Tibial nerve (tissue), 3 donors: ENCODE measurements at regions not wholly inside any gene's neighbourhood (a gene's known extent, or its start where the extent isn't known, plus 50 kb on each side); places are given as distances from the start of the nearest gene placed in this dataset.

ENCODE experiments used
- CTCF ChIP-seq, 5 experiments: fragments of 200-600 bp in 3 of 5; fragments of 450-650 bp in 2 of 5; sonication (generic) in 3 of 5; IDR thresholded peaks; one replicate each; pipeline ENCODE4 v1.5.1; 2016 to 2019; ENCODE audit warnings: antibody characterized with exemption in 5 of 5, mild to moderate bottlenecking in 3 of 5, moderate library complexity in 2 of 5
- POLR2A ChIP-seq, 2 donors: fragments of 450-650 bp; IDR thresholded peaks; one replicate each; pipeline ENCODE4 v1.6.1; 2017; ENCODE audit warnings: antibody characterized with exemption in 2 of 2, mild to moderate bottlenecking in 2 of 2, moderate library complexity in 2 of 2

- TF ChIP-seq CTCF (IDR thresholded peaks at IDR 0.05) (no peak), POLR2A (IDR thresholded peaks at IDR 0.05) (no peak)
These were observed 136.7 kb upstream of the CDH2 start for GRCh38 chr18:28313602-28314001.
